ENCODE measurements at regions not wholly inside any gene's neighbourhood (a gene's known extent, or its start where the extent isn't known, plus 50 kb on each side); places are given as distances from the start of the nearest gene placed in this dataset.

- no peak for TF ChIP-seq CTCF (IDR thresholded peaks at IDR 0.05 in 4 of 5, conservative IDR thresholded peaks at IDR 0.05 in 1 of 5)
- no peak for TF ChIP-seq POLR2A (IDR thresholded peaks at IDR 0.05)
Measured at GRCh38 chr18:71038196-71038595, 749.4 kb downstream of the SOCS6 start.
